ENCODE measurements at regions not wholly inside any gene's neighbourhood (a gene's known extent, or its start where the extent isn't known, plus 50 kb on each side); places are given as distances from the start of the nearest gene placed in this dataset.
"Not testable (repeated sequence)": the region's sequence is repeated elsewhere in the genome, so short reads cannot be mapped to it uniquely, and the experiment has no call there.

DNA sequence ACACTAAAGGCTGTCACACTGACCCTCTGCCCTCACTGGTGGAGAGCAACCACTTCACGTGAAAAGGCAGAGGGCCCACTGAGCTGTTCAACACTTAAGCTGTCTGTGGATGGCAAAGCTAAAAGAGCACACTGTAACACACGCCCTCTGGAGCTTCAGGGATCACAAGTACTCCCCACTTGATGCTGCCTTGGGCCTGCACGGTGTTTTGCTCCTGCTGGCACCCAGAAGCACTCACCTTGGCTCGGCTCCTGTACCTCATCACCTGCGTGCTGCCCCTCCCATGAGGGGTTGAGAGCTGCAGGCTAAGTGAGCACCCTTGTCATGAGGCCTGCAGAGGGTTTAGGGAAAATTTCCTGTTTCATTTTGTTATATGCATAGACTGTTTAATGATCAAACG, 96.0 kb downstream of the PROP1 start:
- TF ChIP-seq, protein P1, sequence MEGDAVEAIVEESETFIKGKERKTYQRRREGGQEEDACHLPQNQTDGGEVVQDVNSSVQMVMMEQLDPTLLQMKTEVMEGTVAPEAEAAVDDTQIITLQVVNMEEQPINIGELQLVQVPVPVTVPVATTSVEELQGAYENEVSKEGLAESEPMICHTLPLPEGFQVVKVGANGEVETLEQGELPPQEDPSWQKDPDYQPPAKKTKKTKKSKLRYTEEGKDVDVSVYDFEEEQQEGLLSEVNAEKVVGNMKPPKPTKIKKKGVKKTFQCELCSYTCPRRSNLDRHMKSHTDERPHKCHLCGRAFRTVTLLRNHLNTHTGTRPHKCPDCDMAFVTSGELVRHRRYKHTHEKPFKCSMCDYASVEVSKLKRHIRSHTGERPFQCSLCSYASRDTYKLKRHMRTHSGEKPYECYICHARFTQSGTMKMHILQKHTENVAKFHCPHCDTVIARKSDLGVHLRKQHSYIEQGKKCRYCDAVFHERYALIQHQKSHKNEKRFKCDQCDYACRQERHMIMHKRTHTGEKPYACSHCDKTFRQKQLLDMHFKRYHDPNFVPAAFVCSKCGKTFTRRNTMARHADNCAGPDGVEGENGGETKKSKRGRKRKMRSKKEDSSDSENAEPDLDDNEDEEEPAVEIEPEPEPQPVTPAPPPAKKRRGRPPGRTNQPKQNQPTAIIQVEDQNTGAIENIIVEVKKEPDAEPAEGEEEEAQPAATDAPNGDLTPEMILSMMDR (IDR thresholded peaks at IDR 0.05): not testable (repeated sequence)
- TF ChIP-seq POLR2A (IDR thresholded peaks at IDR 0.05): not testable (repeated sequence)
